NB4 (cell line): ENCODE measurements at regions not wholly inside any gene's neighbourhood (a gene's known extent, or its start where the extent isn't known, plus 50 kb on each side); places are given as distances from the start of the nearest gene placed in this dataset.

Experiments used
- CTCF ChIP-seq: IDR thresholded peaks from one replicate; pipeline ENCODE4 v1.5.1; 2012; ENCODE audit warnings: low read depth, low read length
- POLR2A ChIP-seq: IDR thresholded peaks from 2 replicates; pipeline ENCODE4 v1.6.1; 2011; ENCODE audit warnings: mild to moderate bottlenecking; ENCODE audit not compliant: insufficient read length; ENCODE audit errors: extremely low read depth

- TF ChIP-seq CTCF (no peak), POLR2A (no peak)
These were observed 366.1 kb downstream of the EFNA5 start for GRCh38 chr5:107304684-107305083.
